Psoas muscle (tissue), 7 donors: ENCODE measurements at regions not wholly inside any gene's neighbourhood (a gene's known extent, or its start where the extent isn't known, plus 50 kb on each side); places are given as distances from the start of the nearest gene placed in this dataset.

ENCODE experiments used
- ATAC-seq, 4 donors: fragments of 200-7000 bp; cut with Tn5 transposase; one replicate each; pipeline ENCODE4 v1.9.1; 2020; ENCODE audit warnings: moderate library complexity in 3 of 4, mild to moderate bottlenecking in 2 of 4
- DNase-seq, 2 donors: peaks; one replicate each; pipeline ENCODE4 v3.0.0-alpha.2; 2020
- H3K27ac ChIP-seq: fragments of 200-600 bp; one replicate; pipeline ENCODE4 v1.8.0; 2022
- H3K27me3 ChIP-seq, 3 donors: fragments of 200-600 bp in 1 of 3; one replicate each; pipeline versions ENCODE4 v1.6.1 to v1.8.0; 2013 to 2022; ENCODE audit warnings: low read length in 2 of 3, mild to moderate bottlenecking in 2 of 3, moderate library complexity in 1 of 3; ENCODE audit not compliant: insufficient read depth in 3 of 3
- H3K36me3 ChIP-seq, 2 donors: fragments of 200-600 bp in 1 of 2; one replicate each; pipeline versions ENCODE4 v1.6.1 to v1.8.0; 2013 to 2022; ENCODE audit warnings: low read depth in 1 of 2, mild to moderate bottlenecking in 1 of 2, moderate library complexity in 1 of 2; ENCODE audit not compliant: insufficient read depth in 1 of 2
- H3K4me1 ChIP-seq: fragments of 200-600 bp; one replicate; pipeline ENCODE4 v1.8.0; 2022
- H3K4me3 ChIP-seq: fragments of 200-600 bp; one replicate; pipeline ENCODE4 v1.8.0; 2022; ENCODE audit warnings: mild to moderate bottlenecking
- H3K9me3 ChIP-seq: fragments of 200-600 bp; one replicate; pipeline ENCODE4 v1.8.0; 2022
- CTCF ChIP-seq: fragments of 200-600 bp; IDR thresholded peaks from one replicate; pipeline ENCODE4 v1.8.0; 2022; ENCODE audit warnings: antibody characterized with exemption
- WGBS, 3 donors: extraction: QIAGEN DNeasy Blood & Tissue Kit; methylation state at CpG; one replicate each; pipeline versions ENCODE4 v1.1.6 to v1.1.7; 2013; 5-methylcytosine and 5-hydroxymethylcytosine counted together
- intact Hi-C, 2 donors: fragments of 100-400 bp; cut with DNase I; formaldehyde crosslinking; loops; one replicate each; pipeline versions ENCODE4 v1.11.0 to v1.14.2; 2022
- donor health status: healthy with polysubstance abuse.
- donor health status: DM: no; HTN: no; CAD: no; lungs with moderate emphysema.
- donor health status: Bipolar disorder and iron deficiency.
- donor health status: healthy.
- donor health status: DM: yes; HTN: yes; CAD: no.
- donor health status: DM: no; HTN: no; CAD: no.
- donor health status: DM: yes; HTN: yes; CAD: no.

- no peaks in the 10 kb centered on the region for H3K9me3 ChIP-seq
- no peak for DNase-seq
- WGBS, 3 donors = 68 to 71% (median 69%) methylated on average over 9 of the region's 9 CpGs
- no peaks in the 10 kb centered on the region for H3K36me3 ChIP-seq
- H3K27me3 ChIP-seq = no peaks in the 10 kb centered on the region
- ATAC-seq = no peak
- intact Hi-C loops = no loop called here
- no peak for TF ChIP-seq CTCF
- no peak overlapping the region for H3K4me3 ChIP-seq
- H3K27ac ChIP-seq = no peak overlapping the region
- no peaks in the 10 kb centered on the region for H3K4me1 ChIP-seq
Measured at GRCh38 chr13:34627509-34628208, 314.4 kb upstream of the NBEA start.

GRCh38 chr13:34628209-34628682 is 313.8 kb upstream of the NBEA start:
- intact Hi-C loops = no loop called here
- no peak overlapping the region for H3K27ac ChIP-seq
- 67 to 80% (median 74%) methylated on average over 5 of the region's 5 CpGs for WGBS, 3 donors

GRCh38 chr13:34634448-34634847 is 307.6 kb upstream of the NBEA start:
- Histone ChIP-seq H3K9me3 (no peaks in the 10 kb centered on the region), H3K27me3 (no peaks in the 10 kb centered on the region), H3K36me3 (no peaks in the 10 kb centered on the region), H3K27ac (no peak overlapping the region), H3K4me3 (no peak overlapping the region), H3K4me1 (no peaks in the 10 kb centered on the region)
- intact Hi-C loops = no loop called here
- WGBS, 3 donors = 82 to 87% (median 86%) methylated on average over 2 of the region's 2 CpGs
- ATAC-seq (no peak), DNase-seq (no peak)
- no peak for TF ChIP-seq CTCF

More at GRCh38 chr13:34628209-34628682, 313.8 kb upstream of the NBEA start:
- TF ChIP-seq CTCF = no peak
- H3K4me1 ChIP-seq = no peaks in the 10 kb centered on the region
- H3K9me3 ChIP-seq = no peaks in the 10 kb centered on the region
- no peak overlapping the region for H3K4me3 ChIP-seq
- H3K27me3 ChIP-seq = no peaks in the 10 kb centered on the region
- DNase-seq = no peak
- no peaks in the 10 kb centered on the region for H3K36me3 ChIP-seq
- no peak for ATAC-seq

GRCh38 chr13:34637138-34637537 is 304.9 kb upstream of the NBEA start:
- no peak overlapping the region for H3K4me3 ChIP-seq
- no peak for TF ChIP-seq CTCF
- no peaks in the 10 kb centered on the region for H3K36me3 ChIP-seq
- H3K27me3 ChIP-seq = no peaks in the 10 kb centered on the region
- no peak overlapping the region for H3K27ac ChIP-seq
- no peaks in the 10 kb centered on the region for H3K9me3 ChIP-seq
- WGBS, 3 donors = 81 to 87% (median 87%) methylated on average over 1 of the region's 1 CpG
- no peak for ATAC-seq
- no peak for DNase-seq
- intact Hi-C loops = no loop called here
- no peaks in the 10 kb centered on the region for H3K4me1 ChIP-seq

GRCh38 chr13:34637636-34638035 is 304.4 kb upstream of the NBEA start:
- H3K36me3 ChIP-seq = no peaks in the 10 kb centered on the region
- WGBS, 3 donors = 68 to 76% (median 72%) methylated on average over 2 of the region's 2 CpGs
- no peak for DNase-seq
- intact Hi-C loops = no loop called here
- no peak for TF ChIP-seq CTCF
- no peaks in the 10 kb centered on the region for H3K9me3 ChIP-seq
- no peak overlapping the region for H3K27ac ChIP-seq
- no peak for ATAC-seq
- no peaks in the 10 kb centered on the region for H3K27me3 ChIP-seq
- H3K4me3 ChIP-seq = no peak overlapping the region
- H3K4me1 ChIP-seq = no peaks in the 10 kb centered on the region
